ENCODE measurements at regions not wholly inside any gene's neighbourhood (a gene's known extent, or its start where the extent isn't known, plus 50 kb on each side); places are given as distances from the start of the nearest gene placed in this dataset.

DNA sequence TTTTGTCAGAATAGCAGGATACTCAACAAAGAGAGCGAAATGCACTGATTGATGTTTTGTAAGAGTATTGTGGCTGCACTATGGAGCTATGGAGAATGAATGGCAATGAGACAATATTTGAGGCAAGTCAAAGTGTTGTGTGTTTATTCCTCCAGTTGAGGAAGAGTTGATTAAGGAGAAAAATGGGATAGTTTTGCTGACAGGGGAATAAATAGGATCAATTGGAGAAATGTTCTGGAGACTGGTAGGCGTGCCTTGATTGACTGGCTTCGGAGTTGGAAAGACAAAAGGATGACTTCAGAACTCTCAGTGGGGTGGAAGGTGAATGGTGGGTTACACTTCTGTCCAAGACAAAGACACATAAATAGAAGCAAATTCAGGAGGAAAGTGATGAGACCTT, 1254.9 kb upstream of the TMEM132C start:
- TF ChIP-seq POLR2A (IDR thresholded peaks at IDR 0.05) = no peak
- TF ChIP-seq, protein P1, sequence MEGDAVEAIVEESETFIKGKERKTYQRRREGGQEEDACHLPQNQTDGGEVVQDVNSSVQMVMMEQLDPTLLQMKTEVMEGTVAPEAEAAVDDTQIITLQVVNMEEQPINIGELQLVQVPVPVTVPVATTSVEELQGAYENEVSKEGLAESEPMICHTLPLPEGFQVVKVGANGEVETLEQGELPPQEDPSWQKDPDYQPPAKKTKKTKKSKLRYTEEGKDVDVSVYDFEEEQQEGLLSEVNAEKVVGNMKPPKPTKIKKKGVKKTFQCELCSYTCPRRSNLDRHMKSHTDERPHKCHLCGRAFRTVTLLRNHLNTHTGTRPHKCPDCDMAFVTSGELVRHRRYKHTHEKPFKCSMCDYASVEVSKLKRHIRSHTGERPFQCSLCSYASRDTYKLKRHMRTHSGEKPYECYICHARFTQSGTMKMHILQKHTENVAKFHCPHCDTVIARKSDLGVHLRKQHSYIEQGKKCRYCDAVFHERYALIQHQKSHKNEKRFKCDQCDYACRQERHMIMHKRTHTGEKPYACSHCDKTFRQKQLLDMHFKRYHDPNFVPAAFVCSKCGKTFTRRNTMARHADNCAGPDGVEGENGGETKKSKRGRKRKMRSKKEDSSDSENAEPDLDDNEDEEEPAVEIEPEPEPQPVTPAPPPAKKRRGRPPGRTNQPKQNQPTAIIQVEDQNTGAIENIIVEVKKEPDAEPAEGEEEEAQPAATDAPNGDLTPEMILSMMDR (IDR thresholded peaks at IDR 0.05 in 8 of 11, conservative IDR thresholded peaks at IDR 0.05 in 3 of 11) = no peak
- TF ChIP-seq POLR2AphosphoS5 (IDR thresholded peaks at IDR 0.05) = no peak
